Uterus (tissue), 3 donors: ENCODE measurements at regions not wholly inside any gene's neighbourhood (a gene's known extent, or its start where the extent isn't known, plus 50 kb on each side); places are given as distances from the start of the nearest gene placed in this dataset.
"Not testable (repeated sequence)": the region's sequence is repeated elsewhere in the genome, so short reads cannot be mapped to it uniquely, and the experiment has no call there.

Experiments
- DNase-seq, 2 donors: peaks; one replicate each; pipeline ENCODE4 v3.0.0-alpha.2; 2019 to 2020
- H3K27ac ChIP-seq, 2 donors: fragments of 200-600 bp; sonication (generic); 1 replicate in 1 of 2; 2 replicates in 1 of 2; pipeline ENCODE4 v1.5.1; 2016 to 2018
- H3K27me3 ChIP-seq, 2 donors: fragments of 200-600 bp; sonication (generic); one replicate each; pipeline ENCODE4 v1.5.1; 2018 to 2019; ENCODE audit warnings: control low read depth in 1 of 2
- H3K36me3 ChIP-seq, 2 donors: fragments of 200-600 bp; sonication (generic); one replicate each; pipeline ENCODE4 v1.5.1; 2019; ENCODE audit warnings: control low read depth in 1 of 2
- H3K4me1 ChIP-seq, 2 donors: fragments of 200-600 bp; sonication (generic); one replicate each; pipeline ENCODE4 v1.5.1; 2018 to 2019; ENCODE audit warnings: control low read depth in 1 of 2
- H3K4me3 ChIP-seq, 2 donors: fragments of 200-600 bp; sonication (generic); 1 replicate in 1 of 2; 2 replicates in 1 of 2; pipeline ENCODE4 v1.5.1; 2018 to 2019; ENCODE audit warnings: mild to moderate bottlenecking in 1 of 2
- H3K9me3 ChIP-seq, 2 donors: fragments of 200-600 bp; sonication (generic); one replicate each; pipeline ENCODE4 v1.5.1; 2019; ENCODE audit warnings: control low read depth in 1 of 2
- POLR2A ChIP-seq, 2 donors: fragments of 450-650 bp; IDR thresholded peaks; one replicate each; pipeline ENCODE4 v1.6.1; 2016; ENCODE audit warnings: antibody characterized with exemption in 2 of 2, mild to moderate bottlenecking in 1 of 2, moderate library complexity in 1 of 2
- intact Hi-C: fragments of 100-400 bp; cut with DNase I; formaldehyde crosslinking; loops from one replicate; pipeline ENCODE4 v1.15.1; 2023; ENCODE audit warnings: low total_unique reads
- TF ChIP-seq, protein P1 (sequence below), 4 experiments: fragments of 200-600 bp in 2 of 4; fragments of 450-650 bp in 2 of 4; sonication (generic) in 2 of 4; IDR thresholded peaks; one replicate each; pipeline ENCODE4 v1.5.1; 2016 to 2019; ENCODE audit warnings: antibody characterized with exemption in 4 of 4, mild to moderate bottlenecking in 2 of 4, moderate library complexity in 1 of 4
- donor health status: DM: yes; HTN: yes; CAD: no.

- DNase-seq, result no peak
- no peaks in the 10 kb centered on the region for H3K4me1 ChIP-seq
- no peak overlapping the region for H3K27ac ChIP-seq
- TF ChIP-seq, protein P1, sequence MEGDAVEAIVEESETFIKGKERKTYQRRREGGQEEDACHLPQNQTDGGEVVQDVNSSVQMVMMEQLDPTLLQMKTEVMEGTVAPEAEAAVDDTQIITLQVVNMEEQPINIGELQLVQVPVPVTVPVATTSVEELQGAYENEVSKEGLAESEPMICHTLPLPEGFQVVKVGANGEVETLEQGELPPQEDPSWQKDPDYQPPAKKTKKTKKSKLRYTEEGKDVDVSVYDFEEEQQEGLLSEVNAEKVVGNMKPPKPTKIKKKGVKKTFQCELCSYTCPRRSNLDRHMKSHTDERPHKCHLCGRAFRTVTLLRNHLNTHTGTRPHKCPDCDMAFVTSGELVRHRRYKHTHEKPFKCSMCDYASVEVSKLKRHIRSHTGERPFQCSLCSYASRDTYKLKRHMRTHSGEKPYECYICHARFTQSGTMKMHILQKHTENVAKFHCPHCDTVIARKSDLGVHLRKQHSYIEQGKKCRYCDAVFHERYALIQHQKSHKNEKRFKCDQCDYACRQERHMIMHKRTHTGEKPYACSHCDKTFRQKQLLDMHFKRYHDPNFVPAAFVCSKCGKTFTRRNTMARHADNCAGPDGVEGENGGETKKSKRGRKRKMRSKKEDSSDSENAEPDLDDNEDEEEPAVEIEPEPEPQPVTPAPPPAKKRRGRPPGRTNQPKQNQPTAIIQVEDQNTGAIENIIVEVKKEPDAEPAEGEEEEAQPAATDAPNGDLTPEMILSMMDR (IDR thresholded peaks at IDR 0.05), result no peak
- TF ChIP-seq POLR2A (IDR thresholded peaks at IDR 0.05), result no peak
- intact Hi-C loops, result no loop called here
- H3K4me3 ChIP-seq, result no peak overlapping the region
- no peaks in the 10 kb centered on the region for H3K36me3 ChIP-seq
- no peaks in the 10 kb centered on the region for H3K27me3 ChIP-seq
- no peaks in the 10 kb centered on the region for H3K9me3 ChIP-seq
Observed at GRCh38 chr17:27209316-27209715, 84.6 kb upstream of the WSB1 start.

DNA sequence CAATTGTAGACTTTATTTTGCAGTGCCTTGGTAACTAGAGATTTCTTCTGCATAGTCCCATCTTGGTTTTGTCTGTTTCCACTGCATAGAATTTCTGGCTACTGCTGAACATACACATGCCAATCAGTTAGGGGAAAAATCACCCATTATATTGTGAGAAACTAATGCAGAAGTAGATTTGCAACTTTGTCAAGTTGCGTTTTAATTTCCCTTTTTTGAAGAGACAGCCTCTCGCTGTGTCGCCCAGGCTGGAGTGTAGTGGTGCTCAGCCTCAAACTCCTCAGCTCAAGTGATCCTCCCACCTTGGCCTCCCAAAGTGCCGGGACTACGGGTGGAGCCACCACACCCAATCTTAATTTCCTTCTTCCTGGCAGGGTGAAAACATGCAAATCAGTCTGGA, 83.1 kb upstream of the WSB1 start:
- H3K27me3 ChIP-seq, H3K36me3 ChIP-seq, H3K4me3 ChIP-seq, H3K4me1 ChIP-seq, H3K9me3 ChIP-seq, intact Hi-C loops, DNase-seq, H3K27ac ChIP-seq: not testable (repeated sequence)

DNA sequence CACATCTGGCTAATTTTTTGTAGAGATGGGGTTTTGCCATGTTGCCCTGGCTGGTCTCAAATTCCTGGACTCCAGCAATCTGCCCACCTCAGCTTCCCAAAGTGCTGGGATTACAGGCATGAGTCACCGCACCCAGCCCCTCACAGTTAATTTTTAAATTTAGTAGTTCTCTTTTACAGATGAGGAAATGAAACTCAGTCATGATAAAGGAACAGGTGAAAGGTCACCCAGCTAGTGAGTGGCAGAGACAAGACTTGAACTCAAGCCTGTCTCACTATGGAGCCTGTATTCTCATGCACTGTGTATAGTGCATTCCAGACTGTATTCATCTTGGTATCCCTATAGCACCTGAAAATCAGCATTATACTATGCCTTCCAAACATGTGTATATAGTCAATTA, 77.1 kb upstream of the WSB1 start:
- DNase-seq, result no peak
- Histone ChIP-seq H3K4me3 (no peak overlapping the region), H3K27me3 (no peaks in the 10 kb centered on the region), H3K4me1 (no peaks in the 10 kb centered on the region), H3K27ac (no peak overlapping the region), H3K9me3 (no peaks in the 10 kb centered on the region), H3K36me3 (no peaks in the 10 kb centered on the region)
- TF ChIP-seq POLR2A (IDR thresholded peaks at IDR 0.05), result no peak
- TF ChIP-seq, protein P1 (IDR thresholded peaks at IDR 0.05), result no peak
- intact Hi-C loops, result no loop called here

GRCh38 chr17:27217631-27218030, 76.3 kb upstream of the WSB1 start:
- TF ChIP-seq, protein P1 (IDR thresholded peaks at IDR 0.05), result no peak
- TF ChIP-seq POLR2A (IDR thresholded peaks at IDR 0.05), result no peak
- H3K27me3 ChIP-seq, result no peaks in the 10 kb centered on the region

DNA sequence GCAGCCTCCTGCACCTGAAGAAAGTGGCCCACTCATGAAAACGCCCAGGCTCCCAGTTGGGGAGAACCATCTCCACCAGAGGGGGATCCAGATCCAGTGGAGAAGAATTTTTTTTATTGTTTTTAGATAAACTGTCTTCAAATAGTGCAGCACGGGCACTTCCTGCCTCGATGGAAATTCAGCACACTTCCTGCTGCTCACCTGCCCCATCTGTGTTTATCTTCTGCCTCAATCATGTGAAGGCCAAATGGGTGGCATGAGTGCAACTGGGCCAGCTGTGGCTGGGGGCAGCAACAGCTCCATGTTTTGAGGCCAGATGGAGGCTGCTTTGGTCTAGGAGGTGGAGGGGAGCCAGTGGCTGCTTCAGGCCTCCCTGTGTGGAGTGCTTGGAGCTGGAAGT, 75.9 kb upstream of the WSB1 start:
- H3K27me3 ChIP-seq, result no peaks in the 10 kb centered on the region
- no peak overlapping the region for H3K4me3 ChIP-seq
- DNase-seq, result no peak
- H3K27ac ChIP-seq, result no peak overlapping the region
- no peak for TF ChIP-seq POLR2A (IDR thresholded peaks at IDR 0.05)
- TF ChIP-seq, protein P1 (IDR thresholded peaks at IDR 0.05), result no peak
- H3K9me3 ChIP-seq, result no peaks in the 10 kb centered on the region
- no peaks in the 10 kb centered on the region for H3K36me3 ChIP-seq
- intact Hi-C loops, result no loop called here
- H3K4me1 ChIP-seq, result no peaks in the 10 kb centered on the region

More at GRCh38 chr17:27217631-27218030, 76.3 kb upstream of the WSB1 start:
- Histone ChIP-seq H3K9me3 (no peaks in the 10 kb centered on the region), H3K36me3 (no peaks in the 10 kb centered on the region), H3K4me1 (no peaks in the 10 kb centered on the region), H3K4me3 (no peak overlapping the region), H3K27ac (no peak overlapping the region)
- DNase-seq, result no peak
- intact Hi-C loops, result no loop called here
